HG03196 (cell line): ENCODE measurements at regions not wholly inside any gene's neighbourhood (a gene's known extent, or its start where the extent isn't known, plus 50 kb on each side); places are given as distances from the start of the nearest gene placed in this dataset.
"Not testable (repeated sequence)": the region's sequence is repeated elsewhere in the genome, so short reads cannot be mapped to it uniquely, and the experiment has no call there.

Experiments used
- ATAC-seq: cut with Tn5 transposase; IDR thresholded peaks from one replicate; pipeline ENCODE4 v1.9.1; 2021; ENCODE audit not compliant: unreplicated experiment

GRCh38 chr6:8181160-8181881 is 79.0 kb upstream of the EEF1E1 start:
- no peak for ATAC-seq

GRCh38 chr6:8180327-8181159 is 78.2 kb upstream of the EEF1E1 start:
- ATAC-seq: no peak

GRCh38 chr6:8177721-8178120 is 75.4 kb upstream of the EEF1E1 start:
- no peak for ATAC-seq

- no peak for ATAC-seq
These were observed 72.9 kb upstream of the EEF1E1 start for GRCh38 chr6:8175046-8175777.

GRCh38 chr6:8174571-8174970 is 72.2 kb upstream of the EEF1E1 start:
- no peak for ATAC-seq

- no peak for ATAC-seq
These were observed 70.2 kb upstream of the EEF1E1 start for GRCh38 chr6:8172530-8172929.

GRCh38 chr6:8170754-8171153 is 68.4 kb upstream of the EEF1E1 start:
- no peak for ATAC-seq

GRCh38 chr6:8170245-8170644 is 67.9 kb upstream of the EEF1E1 start:
- no peak for ATAC-seq

- no peak for ATAC-seq
These were observed 63.8 kb upstream of the EEF1E1 start for GRCh38 chr6:8166156-8166555.

- ATAC-seq: not testable (repeated sequence)
These were observed 62.7 kb upstream of the EEF1E1 start for GRCh38 chr6:8165008-8165407.

GRCh38 chr6:8164281-8164680 is 61.9 kb upstream of the EEF1E1 start:
- ATAC-seq: not testable (repeated sequence)

GRCh38 chr6:8159966-8160365 is 57.6 kb upstream of the EEF1E1 start:
- no peak for ATAC-seq

- no peak for ATAC-seq
These were observed 55.5 kb upstream of the EEF1E1 start for GRCh38 chr6:8157839-8158238.

GRCh38 chr6:8155259-8156012 is 53.1 kb upstream of the EEF1E1 start:
- no peak for ATAC-seq
